ENCODE measurements at regions not wholly inside any gene's neighbourhood (a gene's known extent, or its start where the extent isn't known, plus 50 kb on each side); places are given as distances from the start of the nearest gene placed in this dataset.

DNA sequence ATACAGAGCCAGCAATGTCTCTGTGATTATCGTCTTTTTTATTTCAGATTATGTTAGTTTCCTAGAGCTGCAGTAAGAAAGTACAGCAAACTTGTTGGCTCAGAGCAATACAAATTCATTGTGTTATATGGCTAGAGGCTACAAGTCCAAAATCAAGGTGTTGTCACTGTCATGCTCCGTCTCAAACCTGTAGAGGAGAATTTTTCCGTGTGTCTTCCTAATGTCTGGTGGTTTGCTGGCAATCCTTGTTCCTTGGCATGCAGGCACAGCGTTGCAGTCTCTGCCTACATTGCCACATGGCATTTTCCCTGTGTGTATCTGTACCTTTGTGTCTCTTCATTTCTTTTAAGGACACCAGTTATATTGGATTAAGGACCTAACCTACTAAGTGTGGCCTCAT lies 244.4 kb downstream of the LRRIQ3 start:
- no peak for DNase-seq

DNA sequence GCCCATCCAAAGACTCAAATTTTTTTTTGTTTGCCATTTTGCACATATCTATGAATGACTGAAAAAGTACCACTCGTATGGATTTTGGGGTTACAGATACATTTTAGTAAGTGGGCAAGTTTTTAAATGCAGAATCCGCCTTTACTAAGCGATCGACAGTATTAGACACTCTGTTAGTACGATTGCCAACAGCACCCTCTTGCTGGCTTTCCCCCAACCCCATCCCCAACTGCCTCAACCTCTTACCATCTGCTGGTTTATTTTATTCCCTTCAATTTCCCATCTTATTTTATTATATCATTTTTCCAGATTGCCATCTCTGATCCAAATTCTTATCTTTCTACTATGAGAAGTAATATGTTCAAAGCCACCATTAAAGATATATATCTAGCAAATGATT lies 244.8 kb downstream of the LRRIQ3 start:
- DNase-seq: no peak

DNA sequence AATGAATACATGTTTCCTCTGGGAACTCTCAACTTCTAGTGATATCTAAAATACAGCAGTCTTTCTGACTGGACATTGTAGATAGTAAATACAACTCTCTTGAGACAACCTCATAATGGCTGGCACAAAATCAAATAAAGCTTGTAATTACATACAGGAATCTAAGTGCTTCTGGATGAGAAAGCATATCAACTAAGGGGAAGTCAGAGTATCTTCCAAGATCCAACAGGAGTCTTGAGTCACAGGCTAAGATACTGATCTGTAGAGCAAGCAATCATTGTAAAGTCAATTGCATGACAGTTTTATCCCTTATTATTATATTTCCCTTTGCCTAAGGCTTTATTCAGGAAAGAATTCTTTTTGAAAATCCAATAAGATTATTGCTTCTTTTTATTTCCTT lies 249.9 kb downstream of the LRRIQ3 start:
- DNase-seq: no peak

GRCh38 chr1:73947009-73947408 lies 251.0 kb downstream of the LRRIQ3 start:
- DNase-seq: no peak

GRCh38 chr1:73943270-73943669 lies 254.7 kb downstream of the LRRIQ3 start:
- no peak for DNase-seq

GRCh38 chr1:73930293-73930692 lies 267.7 kb downstream of the LRRIQ3 start:
- no peak for DNase-seq

- no peak for DNase-seq
Measured at GRCh38 chr1:73914951-73915350, 283.0 kb downstream of the LRRIQ3 start.

GRCh38 chr1:73913025-73913424 lies 285.0 kb downstream of the LRRIQ3 start:
- no peak for DNase-seq

GRCh38 chr1:73911849-73912248 lies 286.1 kb downstream of the LRRIQ3 start:
- no peak for DNase-seq

GRCh38 chr1:73910466-73910865 lies 287.5 kb downstream of the LRRIQ3 start:
- no peak for DNase-seq

DNA sequence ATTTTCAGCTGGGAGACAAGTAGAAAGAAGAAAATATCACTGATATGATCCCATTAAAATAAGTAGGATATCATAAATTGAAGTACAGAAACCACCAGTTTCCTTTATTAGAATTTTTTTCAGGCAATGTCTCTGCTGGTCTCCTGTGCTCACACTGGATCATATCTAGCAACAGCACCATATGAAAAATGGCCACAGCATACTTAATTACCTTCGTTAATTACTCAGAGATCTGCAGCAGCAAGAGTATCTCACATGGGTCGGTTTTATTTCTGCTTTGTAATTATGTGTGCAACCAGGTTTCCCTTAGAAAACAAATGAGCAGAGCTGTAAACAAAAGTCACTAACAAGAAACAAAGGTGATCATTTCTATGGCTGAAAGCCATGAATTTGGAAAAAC lies 287.9 kb downstream of the LRRIQ3 start:
- DNase-seq: no peak

- DNase-seq: no peak
Measured at GRCh38 chr1:73909043-73909562, 288.9 kb downstream of the LRRIQ3 start.

- DNase-seq: no peak
Measured at GRCh38 chr1:73907051-73907450, 290.9 kb downstream of the LRRIQ3 start.

DNA sequence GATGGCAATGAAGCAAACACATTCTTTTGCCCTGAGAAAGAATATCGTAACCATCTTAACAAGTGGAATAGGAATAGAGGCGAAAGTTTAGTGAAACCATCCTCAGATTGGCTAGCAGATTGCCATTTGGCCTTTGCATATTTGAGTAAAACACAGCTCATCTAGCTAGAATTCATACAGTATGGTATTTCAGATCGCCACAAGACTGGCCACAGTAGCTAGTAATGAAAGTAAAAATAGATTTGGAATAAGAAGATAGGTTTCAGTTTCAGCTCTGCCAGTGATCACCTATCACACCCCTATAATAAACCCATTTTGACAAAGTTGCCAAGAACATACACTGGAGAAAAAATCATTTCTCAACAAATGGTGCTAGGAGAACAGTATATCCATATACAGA lies 294.9 kb downstream of the LRRIQ3 start:
- no peak for DNase-seq

- DNase-seq: no peak
Measured at GRCh38 chr1:73901738-73902137, 296.2 kb downstream of the LRRIQ3 start.

DNA sequence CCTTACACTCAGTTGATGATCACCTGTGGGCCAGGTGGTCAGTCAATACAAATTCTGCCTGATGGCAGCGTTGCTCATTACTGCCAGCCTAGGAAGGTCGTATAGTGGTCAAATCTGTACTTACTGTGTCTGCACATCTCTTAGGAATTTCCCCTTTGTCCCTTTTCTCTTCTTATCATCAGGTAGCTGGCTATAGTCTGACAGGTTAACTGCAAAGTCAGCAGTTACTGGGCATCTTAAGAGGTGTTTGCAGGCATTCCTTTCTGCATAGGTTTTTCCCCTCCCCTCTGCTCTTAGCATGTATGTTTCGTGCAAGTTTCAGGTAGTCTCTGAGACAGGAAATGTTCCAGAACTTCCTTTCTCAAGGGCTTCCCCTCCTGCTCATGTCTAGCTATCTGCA lies 298.7 kb downstream of the LRRIQ3 start:
- no peak for DNase-seq

GRCh38 chr1:73898540-73898939 lies 299.4 kb downstream of the LRRIQ3 start:
- DNase-seq: no peak

- no peak for DNase-seq
Measured at GRCh38 chr1:73887412-73887811, 310.6 kb downstream of the LRRIQ3 start.

GRCh38 chr1:73886716-73887115 lies 311.3 kb downstream of the LRRIQ3 start:
- DNase-seq: no peak

DNA sequence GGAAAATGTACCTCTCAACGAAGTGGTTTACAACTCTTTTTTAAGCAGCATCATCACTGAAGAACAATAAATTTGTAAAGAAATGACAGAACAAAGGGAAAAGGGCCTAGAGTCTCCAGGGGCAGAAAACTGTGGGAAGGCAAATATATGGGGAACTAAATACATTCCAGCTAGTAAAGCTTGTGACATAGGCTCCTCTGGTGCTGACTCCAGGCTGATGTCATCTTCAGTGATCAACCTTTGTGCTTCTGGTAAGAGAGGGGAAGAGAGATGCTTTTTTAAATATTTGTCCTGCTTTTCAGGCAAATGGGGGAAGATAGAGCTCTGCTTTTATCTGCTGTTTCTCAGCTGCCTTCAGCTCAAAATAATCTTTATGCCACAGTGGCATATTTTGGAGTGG lies 323.2 kb downstream of the LRRIQ3 start:
- DNase-seq: no peak

DNA sequence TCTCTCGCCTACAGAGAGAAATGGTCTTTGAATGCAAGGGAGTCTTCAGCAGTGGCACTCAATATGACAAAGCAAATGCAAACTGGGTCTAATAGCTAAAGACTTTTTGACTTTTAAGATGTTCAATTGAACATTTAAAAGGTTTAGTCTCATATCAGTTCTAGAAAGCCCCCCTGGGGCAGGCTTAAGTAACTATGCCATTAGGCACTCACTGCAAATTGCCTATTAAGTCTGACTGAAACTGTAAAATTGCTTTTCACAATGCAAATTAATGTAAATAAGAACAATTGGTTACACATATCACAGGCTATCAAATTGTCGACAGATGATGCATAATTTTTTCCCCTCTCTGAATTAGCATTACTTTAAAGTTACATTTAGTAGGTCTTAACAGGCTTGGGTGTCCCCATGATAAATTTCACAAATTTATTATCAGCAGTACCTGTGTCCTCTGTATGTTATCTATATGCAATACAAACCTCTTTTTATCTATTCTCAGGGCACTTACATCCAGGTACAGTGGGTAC lies 329.1 kb downstream of the LRRIQ3 start:
- no peak for DNase-seq

DNA sequence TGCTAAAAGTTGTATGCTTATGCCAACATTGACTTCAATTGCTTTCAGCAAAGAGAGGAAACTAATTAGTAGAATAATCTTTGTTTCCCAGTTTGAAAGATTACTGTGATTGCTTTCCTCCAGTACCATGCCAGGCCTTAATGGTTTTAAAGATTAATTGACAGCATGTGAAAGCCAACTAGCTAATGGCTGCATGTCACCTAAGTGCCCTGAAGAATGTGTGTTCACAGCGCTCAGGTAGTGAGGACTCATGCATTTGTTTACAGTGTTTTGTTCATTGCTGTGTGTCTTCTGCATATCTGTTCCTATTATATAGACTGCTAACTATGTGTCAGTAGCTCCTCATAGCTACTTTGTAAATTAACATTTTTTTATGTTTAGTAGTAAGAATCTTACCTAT lies 335.6 kb downstream of the LRRIQ3 start:
- no peak for DNase-seq

DNA sequence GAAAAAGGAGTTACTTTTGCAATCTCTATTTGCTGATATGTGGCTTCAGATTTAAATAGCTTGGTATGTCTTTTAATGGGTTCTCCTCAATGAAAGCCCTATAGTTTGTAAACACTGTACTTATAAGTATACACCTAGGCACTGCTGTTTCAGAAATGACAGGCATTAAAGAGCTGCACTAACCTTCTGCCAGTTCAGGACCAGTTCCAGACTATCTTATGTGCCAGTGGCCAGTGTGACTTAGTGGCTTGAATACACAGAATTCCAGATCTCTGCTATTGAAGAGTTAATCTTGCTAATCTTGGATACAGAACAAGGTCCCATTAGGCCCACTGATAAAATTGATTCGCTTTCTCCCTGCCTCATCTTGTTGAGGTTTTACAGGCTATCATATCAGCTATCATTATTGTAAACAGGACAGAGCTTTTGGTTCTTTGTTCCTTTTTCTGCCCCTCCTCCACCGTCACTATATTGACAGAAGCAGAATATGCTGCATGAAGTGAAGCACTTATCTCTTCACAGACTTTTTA lies 337.5 kb downstream of the LRRIQ3 start:
- DNase-seq: no peak

DNA sequence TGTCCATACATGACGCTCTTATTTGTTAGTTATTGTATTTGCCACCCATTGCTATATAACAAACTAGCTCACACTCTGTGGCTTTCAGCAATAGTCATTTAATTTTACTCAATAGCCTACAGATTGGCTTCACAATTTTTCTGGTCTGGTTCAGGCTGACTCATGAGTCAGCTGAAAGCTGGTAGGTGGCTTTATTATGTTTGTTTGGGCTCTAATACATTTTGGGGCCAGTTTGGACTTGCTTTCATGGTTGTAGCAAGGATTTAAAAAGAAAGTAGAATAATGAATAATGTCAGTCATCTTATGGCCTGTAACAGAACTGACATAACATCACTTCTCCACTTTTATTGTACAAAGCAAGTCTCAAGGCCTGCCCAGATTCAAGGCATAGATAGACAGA lies 338.7 kb downstream of the LRRIQ3 start:
- no peak for DNase-seq

DNA sequence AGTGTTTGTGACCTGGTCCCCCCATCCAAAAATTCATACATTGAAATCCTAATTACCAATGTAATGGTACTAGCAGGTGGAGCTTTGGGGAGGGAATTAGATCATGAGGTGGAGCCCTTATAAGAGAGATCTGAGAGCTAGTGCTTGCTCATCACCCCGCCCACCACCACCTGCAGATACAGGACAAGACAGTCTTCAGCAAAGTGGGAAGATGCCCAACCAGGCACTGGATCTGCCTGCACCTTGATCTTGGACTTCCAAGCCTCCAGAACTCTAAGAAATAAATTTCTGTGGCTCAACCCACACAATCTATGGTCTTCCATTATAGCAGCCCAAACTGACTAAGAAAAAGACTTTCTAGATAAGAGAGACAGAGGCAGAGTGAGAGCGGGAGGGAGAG lies 343.4 kb downstream of the LRRIQ3 start:
- DNase-seq: no peak
